A673 (cell line): ENCODE measurements at regions not wholly inside any gene's neighbourhood (a gene's known extent, or its start where the extent isn't known, plus 50 kb on each side); places are given as distances from the start of the nearest gene placed in this dataset.

Experiments used
- BruUV-seq: library from RNA; stranded (reverse); fragments of 400-500 nt; replicated peaks from 2 replicates; lab custom pipeline; 2021; lab: Mats Ljungman, UMichigan
- CTCF ChIA-PET: fragments of 300-600 bp; sonication (Branson Sonifier 250); formaldehyde crosslinking; loops from one replicate; lab custom pipeline; 2022; ENCODE audit warnings: antibody characterized with exemption; lab: Charles Lee
- POLR2A ChIA-PET: fragments of 300-600 bp; sonication (Branson Sonifier 250); formaldehyde crosslinking; loops from one replicate; lab custom pipeline; 2022; ENCODE audit warnings: antibody characterized with exemption; ENCODE audit not compliant: low non-redundant PET; lab: Charles Lee
- DNase-seq: peaks from one replicate; pipeline ENCODE4 v3.0.0-alpha.2; 2015; ENCODE audit warnings: low spot score
- H3K27ac ChIP-seq: fragments of 200-600 bp; sonication (generic); 2 replicates; pipeline ENCODE4 v1.5.1; 2016; ENCODE audit warnings: mixed run types, low read depth, mild to moderate bottlenecking, mixed read lengths, antibody characterized with exemption, low read length; ENCODE audit not compliant: poor library complexity, severe bottlenecking
- H3K27me3 ChIP-seq: fragments of 200-600 bp; sonication (generic); replicated peaks from 2 replicates; pipeline ENCODE4 v1.6.1; 2017; ENCODE audit warnings: mixed run types, low read depth, mild to moderate bottlenecking, mixed read lengths, antibody characterized with exemption, low read length; ENCODE audit not compliant: insufficient read depth, poor library complexity
- H3K36me3 ChIP-seq: fragments of 200-600 bp; sonication (generic); 2 replicates; pipeline ENCODE4 v1.6.1; 2016; ENCODE audit warnings: mixed run types, mild to moderate bottlenecking, mixed read lengths, antibody characterized with exemption, low read length; ENCODE audit not compliant: insufficient read depth, poor library complexity, severe bottlenecking
- H3K4me1 ChIP-seq: fragments of 200-600 bp; sonication (generic); 2 replicates; pipeline ENCODE4 v1.6.1; 2017; ENCODE audit warnings: mixed run types, mild to moderate bottlenecking, mixed read lengths, antibody characterized with exemption, low read length; ENCODE audit not compliant: insufficient read depth, poor library complexity, severe bottlenecking
- H3K4me3 ChIP-seq: fragments of 200-600 bp; sonication (generic); 2 replicates; pipeline ENCODE4 v1.5.1; 2016; ENCODE audit warnings: low read depth, mixed run types, mild to moderate bottlenecking, mixed read lengths, low read length; ENCODE audit not compliant: poor library complexity, severe bottlenecking
- H3K9me3 ChIP-seq: fragments of 200-600 bp; sonication (generic); 2 replicates; pipeline ENCODE4 v1.6.1; 2016; ENCODE audit warnings: mixed run types, low read depth, mild to moderate bottlenecking, mixed read lengths, antibody characterized with exemption, low read length; ENCODE audit not compliant: poor library complexity, severe bottlenecking
- EZH2 ChIP-seq: fragments of 200-600 bp; sonication (generic); IDR thresholded peaks from 2 replicates; pipeline ENCODE4 v1.6.1; 2017; ENCODE audit warnings: borderline replicate concordance, low read depth, mild to moderate bottlenecking, mixed read lengths, antibody characterized with exemption, low read length; ENCODE audit not compliant: poor library complexity, severe bottlenecking
- intact Hi-C: fragments of 100-400 bp; cut with micrococcal nuclease; formaldehyde crosslinking; loops from one replicate; pipeline ENCODE4 v1.10.0; 2022; ENCODE audit not compliant: unreplicated experiment
- TF ChIP-seq, protein P1 (sequence below): fragments of 300-800, 200-600 bp; sonication (generic); conservative IDR thresholded peaks from 2 replicates; pipeline ENCODE4 v1.5.1; 2017; ENCODE audit warnings: low read depth, mild to moderate bottlenecking, antibody characterized with exemption, low read length, moderate library complexity, mixed read lengths

DNA sequence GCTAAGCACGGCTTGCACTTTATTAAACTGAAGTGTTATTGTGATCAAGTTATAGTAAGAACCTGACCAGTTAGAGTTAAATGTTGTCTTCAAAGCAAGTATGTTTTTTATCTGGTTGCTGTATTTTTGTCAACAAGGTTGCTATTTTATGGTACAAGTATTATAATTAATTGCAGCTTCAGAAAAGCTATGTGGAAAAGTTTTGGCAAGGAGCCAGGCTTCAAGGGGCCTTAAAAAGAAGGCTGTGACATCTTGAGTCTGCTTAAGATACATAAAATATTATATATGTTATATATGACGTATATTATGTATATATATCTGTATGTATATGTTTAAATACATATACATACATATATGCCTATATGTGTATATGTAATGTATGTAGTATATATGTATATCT lies 1461.2 kb upstream of the CDH8 start:
- CTCF ChIA-PET = no interaction called here
- intact Hi-C loops = no loop called here

DNA sequence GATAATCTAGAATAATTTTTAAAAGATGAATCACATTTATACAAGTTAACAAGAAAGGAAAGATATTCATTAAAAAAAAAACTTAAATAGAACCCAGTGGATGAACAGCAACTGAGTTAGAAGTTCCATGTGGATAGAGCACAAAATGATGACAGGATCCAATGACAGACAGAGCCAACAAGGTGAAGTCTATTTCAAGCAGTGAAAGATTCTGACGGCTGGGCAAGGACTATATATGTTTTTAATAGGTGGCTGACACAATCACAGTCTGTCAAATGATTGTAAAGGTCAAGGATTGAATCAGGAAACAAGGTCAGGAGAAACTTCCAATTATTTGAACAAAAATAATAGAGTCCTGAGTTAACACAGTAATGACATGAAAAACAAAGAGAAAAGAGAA lies 1460.0 kb upstream of the CDH8 start:
- Histone ChIP-seq H3K36me3 (no peaks in the 10 kb centered on the region), H3K4me3 (no peak overlapping the region), H3K27me3 (no peaks in the 10 kb centered on the region), H3K9me3 (no peaks in the 10 kb centered on the region), H3K27ac (no peak overlapping the region), H3K4me1 (no peaks in the 10 kb centered on the region)
- CTCF ChIA-PET = no interaction called here
- DNase-seq = no peak
- no TSS peak for BruUV-seq
- POLR2A ChIA-PET = no interaction called here
- no peak for TF ChIP-seq EZH2
- TF ChIP-seq, protein P1, sequence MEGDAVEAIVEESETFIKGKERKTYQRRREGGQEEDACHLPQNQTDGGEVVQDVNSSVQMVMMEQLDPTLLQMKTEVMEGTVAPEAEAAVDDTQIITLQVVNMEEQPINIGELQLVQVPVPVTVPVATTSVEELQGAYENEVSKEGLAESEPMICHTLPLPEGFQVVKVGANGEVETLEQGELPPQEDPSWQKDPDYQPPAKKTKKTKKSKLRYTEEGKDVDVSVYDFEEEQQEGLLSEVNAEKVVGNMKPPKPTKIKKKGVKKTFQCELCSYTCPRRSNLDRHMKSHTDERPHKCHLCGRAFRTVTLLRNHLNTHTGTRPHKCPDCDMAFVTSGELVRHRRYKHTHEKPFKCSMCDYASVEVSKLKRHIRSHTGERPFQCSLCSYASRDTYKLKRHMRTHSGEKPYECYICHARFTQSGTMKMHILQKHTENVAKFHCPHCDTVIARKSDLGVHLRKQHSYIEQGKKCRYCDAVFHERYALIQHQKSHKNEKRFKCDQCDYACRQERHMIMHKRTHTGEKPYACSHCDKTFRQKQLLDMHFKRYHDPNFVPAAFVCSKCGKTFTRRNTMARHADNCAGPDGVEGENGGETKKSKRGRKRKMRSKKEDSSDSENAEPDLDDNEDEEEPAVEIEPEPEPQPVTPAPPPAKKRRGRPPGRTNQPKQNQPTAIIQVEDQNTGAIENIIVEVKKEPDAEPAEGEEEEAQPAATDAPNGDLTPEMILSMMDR = no peak
- intact Hi-C loops = no loop called here

More for the DNA sequence above, 1461.2 kb upstream of the CDH8 start:
- TF ChIP-seq, protein P1 = no peak
- no peak for TF ChIP-seq EZH2
- H3K4me3 ChIP-seq = no peak overlapping the region
- no peak overlapping the region for H3K27ac ChIP-seq
- H3K27me3 ChIP-seq = no peaks in the 10 kb centered on the region
- DNase-seq = no peak
- no TSS peak for BruUV-seq
- no peaks in the 10 kb centered on the region for H3K36me3 ChIP-seq
- H3K4me1 ChIP-seq = no peaks in the 10 kb centered on the region
- H3K9me3 ChIP-seq = no peaks in the 10 kb centered on the region
- POLR2A ChIA-PET = no interaction called here

DNA sequence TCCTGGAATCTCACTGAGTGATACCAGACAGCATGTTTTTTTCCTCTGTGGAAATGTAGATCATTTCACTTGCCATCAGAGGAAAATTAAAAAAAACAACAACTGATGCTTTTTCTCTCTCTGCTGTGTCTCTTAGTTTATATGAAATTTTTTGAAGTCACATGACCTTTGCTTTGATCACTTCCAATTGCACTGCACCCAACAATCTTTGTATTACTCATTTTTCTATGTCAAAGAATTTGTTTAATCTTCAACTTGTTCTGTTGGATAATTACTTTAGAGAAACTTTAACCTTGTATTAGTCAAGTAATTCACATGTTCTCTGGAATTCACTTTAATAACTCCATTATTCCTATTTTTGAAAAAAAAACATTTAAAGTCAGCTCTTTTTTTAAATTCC lies 1452.7 kb upstream of the CDH8 start:
- Histone ChIP-seq H3K4me1 (no peaks in the 10 kb centered on the region), H3K9me3 (no peaks in the 10 kb centered on the region), H3K27ac (no peak overlapping the region), H3K4me3 (no peak overlapping the region), H3K36me3 (no peaks in the 10 kb centered on the region), H3K27me3 (no peaks in the 10 kb centered on the region)
- no peak for DNase-seq
- ChIA-PET CTCF (no interaction called here), POLR2A (no interaction called here)
- intact Hi-C loops = no loop called here
- TF ChIP-seq, protein P1 = no peak
- TF ChIP-seq EZH2 = no peak
- no TSS peak for BruUV-seq
